GM12878 (cell line): ENCODE measurements at regions not wholly inside any gene's neighbourhood (a gene's known extent, or its start where the extent isn't known, plus 50 kb on each side); places are given as distances from the start of the nearest gene placed in this dataset.

Source experiments
- ATAC-seq: fragments of 200-7000 bp; cut with Tn5 transposase; 3 replicates; pipeline ENCODE4 v1.9.1; 2020; ENCODE audit warnings: mild to moderate bottlenecking, moderate library complexity
- BruUV-seq: library from RNA; stranded (reverse); fragments of 400-500 nt; replicated peaks from 2 replicates; lab custom pipeline; 2021; lab: Mats Ljungman, UMichigan
- CTCF ChIA-PET: fragments of 300-600 bp; sonication (Branson Sonifier 250); formaldehyde crosslinking; extraction: SDS; loops from one replicate; lab custom pipeline; 2021; ENCODE audit warnings: inconsistent platforms; lab: Yijun Ruan, JAX
- POLR2A ChIA-PET: fragments of 350-600 bp; formaldehyde crosslinking; extraction: SDS; loops from one replicate; lab custom pipeline; 2021; ENCODE audit warnings: inconsistent platforms; lab: Charles Lee
- RAD21 ChIA-PET: fragments of 300-600 bp; sonication (Branson Sonifier 250); formaldehyde crosslinking; loops from one replicate; lab custom pipeline; 2023; ENCODE audit warnings: antibody characterized with exemption; ENCODE audit not compliant: unreplicated experiment; lab: Charles Lee
- SMC1A ChIA-PET: fragments of 300-600 bp; sonication (Branson Sonifier 250); formaldehyde crosslinking; loops from one replicate; lab custom pipeline; 2023; ENCODE audit not compliant: unreplicated experiment, uncharacterized antibody; lab: Charles Lee
- DNase-seq: peaks from one replicate; pipeline ENCODE4 v3.0.0-alpha.2; 2011; ENCODE audit warnings: low read depth, low spot score
- FAIRE-seq: peaks from 3 replicates; lab custom pipeline; 2011; peaks lifted over from hg19 to GRCh38; lab: Jason Lieb, UNC
- H2AFZ ChIP-seq: 2 replicates; pipeline ENCODE4 v1.6.0; 2011; ENCODE audit warnings: low read depth, low read length, control low read depth; ENCODE audit not compliant: control insufficient read depth
- H3K27ac ChIP-seq: 2 replicates; pipeline ENCODE4 v1.5.1; 2011; ENCODE audit warnings: control low read depth; ENCODE audit not compliant: control insufficient read depth, insufficient read depth
- H3K27me3 ChIP-seq, 2 experiments: replicated peaks in 1 of 2; 2 replicates each; pipeline versions ENCODE4 v1.6.0 to v1.6.1; 2011; ENCODE audit warnings: low read length in 1 of 2; ENCODE audit not compliant: control insufficient read depth in 2 of 2, insufficient read depth in 2 of 2
- H3K36me3 ChIP-seq, 2 experiments: 2 replicates each; pipeline ENCODE4 v1.5.1; 2011; ENCODE audit warnings: low read length in 1 of 2; ENCODE audit not compliant: control insufficient read depth in 2 of 2, insufficient read depth in 2 of 2
- H3K4me1 ChIP-seq: 2 replicates; pipeline ENCODE4 v1.6.1; 2011; ENCODE audit warnings: mild to moderate bottlenecking, low read length, moderate library complexity, mixed read lengths; ENCODE audit not compliant: control insufficient read depth, insufficient read depth
- H3K4me2 ChIP-seq: 2 replicates; pipeline ENCODE4 v1.6.0; 2011; ENCODE audit warnings: control low read depth; ENCODE audit not compliant: control insufficient read depth, insufficient read depth
- H3K4me3 ChIP-seq: fragments of 200-600 bp; sonication (generic); 2 replicates; pipeline ENCODE4 v1.5.1; 2016
- H3K79me2 ChIP-seq: 2 replicates; pipeline ENCODE4 v1.6.0; 2011; ENCODE audit warnings: low read length; ENCODE audit not compliant: control insufficient read depth, insufficient read depth
- H3K9ac ChIP-seq: 2 replicates; pipeline ENCODE4 v1.8.0; 2011; ENCODE audit warnings: low read length, control low read depth, mixed read lengths; ENCODE audit not compliant: control insufficient read depth, insufficient read depth
- H3K9me3 ChIP-seq: replicated peaks from 3 replicates; pipeline ENCODE4 v1.5.1; 2011; ENCODE audit warnings: mild to moderate bottlenecking, low read length; ENCODE audit not compliant: control insufficient read depth, insufficient read depth
- H4K20me1 ChIP-seq: 2 replicates; pipeline ENCODE4 v1.6.0; 2011; ENCODE audit not compliant: control insufficient read depth, insufficient read depth
- CHD4 ChIP-seq: fragments of 200-600 bp; sonication (generic); IDR thresholded peaks from 2 replicates; pipeline ENCODE4 v1.6.1; 2016; ENCODE audit warnings: mild to moderate bottlenecking
- FOXM1 ChIP-seq: IDR thresholded peaks from 2 replicates; pipeline ENCODE4 v1.6.1; 2012; ENCODE audit warnings: low read depth, mild to moderate bottlenecking, inconsistent platforms, low read length, moderate library complexity
- KAT2A ChIP-seq: conservative IDR thresholded peaks from 2 replicates; pipeline ENCODE4 v1.6.1; 2011; ENCODE audit warnings: low read depth, low read length; ENCODE audit not compliant: control insufficient read depth
- KLF5 ChIP-seq: fragments of 450-650 bp; IDR thresholded peaks from 2 replicates; pipeline ENCODE4 v1.6.1; 2014; ENCODE audit warnings: mild to moderate bottlenecking; ENCODE audit not compliant: partially characterized antibody
- RAD51 ChIP-seq: fragments of 450-650 bp; IDR thresholded peaks from 2 replicates; pipeline ENCODE4 v1.6.1; 2016; ENCODE audit warnings: moderate library complexity, mild to moderate bottlenecking, inconsistent platforms
- SIN3A ChIP-seq: IDR thresholded peaks from 2 replicates; pipeline ENCODE4 v1.6.1; 2012; ENCODE audit warnings: low read depth, low read length, improper control_type of control experiment
- SP1 ChIP-seq: IDR thresholded peaks from one replicate; pipeline ENCODE4 v1.6.1; 2011; ENCODE audit warnings: low read depth, low read length
- TARDBP ChIP-seq: IDR thresholded peaks from 2 replicates; pipeline ENCODE4 v1.6.1; 2016; ENCODE audit warnings: borderline replicate concordance
- ZBED1 ChIP-seq: IDR thresholded peaks from 2 replicates; pipeline ENCODE4 v1.6.1; 2016; ENCODE audit warnings: borderline replicate concordance
- WGBS: methylation state at CpG from one replicate; pipeline ENCODE4 v1.1.6; 2016; ENCODE audit warnings: low lambda C conversion rate; ENCODE audit not compliant: insufficient replicate concordance, insufficient coverage; ENCODE audit errors: missing lambda C conversion rate; 5-methylcytosine and 5-hydroxymethylcytosine counted together
- in situ Hi-C: fragments of 300-500 bp; cut with MboI; formaldehyde crosslinking; loops from 9 replicates; pipeline ENCODE4 v1.14.3; 2018; ENCODE audit warnings: mixed read lengths
- intact Hi-C: fragments of 100-400 bp; cut with micrococcal nuclease; formaldehyde crosslinking; loops from one replicate; pipeline ENCODE4 v1.14.2; 2022; ENCODE audit not compliant: unreplicated experiment
- TF ChIP-seq, protein P1 (sequence below): fragments of 150-350 bp; IDR thresholded peaks from 2 replicates; pipeline ENCODE4 v1.6.1; 2014; ENCODE audit warnings: mild to moderate bottlenecking, low read depth, low read length
- TF ChIP-seq, protein P2 (sequence below): IDR thresholded peaks from 2 replicates; pipeline ENCODE4 v1.6.1; 2011; ENCODE audit warnings: borderline replicate concordance, low read depth, mild to moderate bottlenecking, moderate library complexity, low read length; ENCODE audit not compliant: insufficient read depth, poor library complexity, severe bottlenecking
- TF ChIP-seq, protein P3 (sequence below): fragments of 450-650 bp; IDR thresholded peaks from 2 replicates; pipeline ENCODE4 v1.6.1; 2017; ENCODE audit warnings: antibody characterized with exemption, mild to moderate bottlenecking, moderate library complexity
- TF ChIP-seq, protein P4 (sequence below): fragments of 450-650 bp; formaldehyde crosslinking; IDR thresholded peaks from 2 replicates; pipeline ENCODE4 v1.4.0; 2020; ENCODE audit warnings: mild to moderate bottlenecking, moderate library complexity

DNA sequence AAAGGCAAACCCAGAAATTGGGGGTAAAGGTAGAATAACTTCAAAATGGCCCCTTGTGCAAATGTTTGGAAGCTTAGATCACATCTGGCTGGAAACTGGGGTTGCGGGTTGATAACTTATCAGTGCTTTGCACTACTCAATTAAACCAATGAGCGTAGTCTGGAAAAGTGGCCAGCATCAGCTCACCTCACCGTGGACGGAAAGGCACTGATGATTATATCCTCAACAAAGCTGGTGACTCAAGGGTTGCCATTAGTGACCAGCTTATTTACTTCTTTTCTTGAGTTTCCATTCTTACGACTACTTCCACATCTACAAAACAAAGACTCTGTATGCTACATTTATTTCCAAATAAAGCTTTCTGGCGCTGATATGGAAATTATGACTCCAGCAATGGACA, 198.5 kb upstream of the HEY2 start:
- BruUV-seq: no TSS peak
- no peak overlapping the region for H3K4me3 ChIP-seq
- in situ Hi-C loops (no loop called here), intact Hi-C loops (no loop called here)
- no peaks in the 10 kb centered on the region for H4K20me1 ChIP-seq
- no peak overlapping the region for H3K27ac ChIP-seq
- no peaks in the 10 kb centered on the region for H3K79me2 ChIP-seq
- ATAC-seq (no peak), DNase-seq (no peak), FAIRE-seq (no peak)
- POLR2A ChIA-PET: interaction anchor here (0.5 kb wide), 1 partner anchor 111 kb away, joined by 8 read pairs; no protein-coding TSS in a partner anchor
- no peaks in the 10 kb centered on the region for H3K4me1 ChIP-seq
- CTCF ChIA-PET: interaction anchor here (0.9 to 1.5 kb wide), 2 partner anchors 10 to 150 kb away, joined by 3 read pairs; no protein-coding TSS in a partner anchor
- H3K27me3 ChIP-seq: no peaks in the 10 kb centered on the region
- H2AFZ ChIP-seq: no peak overlapping the region
- WGBS: 31% methylated on average over 6 of the region's 6 CpGs
- SMC1A ChIA-PET: no interaction called here
- H3K9me3 ChIP-seq: no peaks in the 10 kb centered on the region
- RAD21 ChIA-PET: no interaction called here
- H3K36me3 ChIP-seq: no peaks in the 10 kb centered on the region
- no peak overlapping the region for H3K9ac ChIP-seq
- no peak overlapping the region for H3K4me2 ChIP-seq
- TF ChIP-seq, protein P1, sequence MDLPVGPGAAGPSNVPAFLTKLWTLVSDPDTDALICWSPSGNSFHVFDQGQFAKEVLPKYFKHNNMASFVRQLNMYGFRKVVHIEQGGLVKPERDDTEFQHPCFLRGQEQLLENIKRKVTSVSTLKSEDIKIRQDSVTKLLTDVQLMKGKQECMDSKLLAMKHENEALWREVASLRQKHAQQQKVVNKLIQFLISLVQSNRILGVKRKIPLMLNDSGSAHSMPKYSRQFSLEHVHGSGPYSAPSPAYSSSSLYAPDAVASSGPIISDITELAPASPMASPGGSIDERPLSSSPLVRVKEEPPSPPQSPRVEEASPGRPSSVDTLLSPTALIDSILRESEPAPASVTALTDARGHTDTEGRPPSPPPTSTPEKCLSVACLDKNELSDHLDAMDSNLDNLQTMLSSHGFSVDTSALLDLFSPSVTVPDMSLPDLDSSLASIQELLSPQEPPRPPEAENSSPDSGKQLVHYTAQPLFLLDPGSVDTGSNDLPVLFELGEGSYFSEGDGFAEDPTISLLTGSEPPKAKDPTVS: no peak
- TF ChIP-seq TARDBP (no peak), FOXM1 (no peak), CHD4 (no peak), SP1 (no peak), KAT2A (no peak), KLF5 (no peak), ZBED1 (no peak), RAD51 (no peak), SIN3A (no peak)
- TF ChIP-seq, protein P2, sequence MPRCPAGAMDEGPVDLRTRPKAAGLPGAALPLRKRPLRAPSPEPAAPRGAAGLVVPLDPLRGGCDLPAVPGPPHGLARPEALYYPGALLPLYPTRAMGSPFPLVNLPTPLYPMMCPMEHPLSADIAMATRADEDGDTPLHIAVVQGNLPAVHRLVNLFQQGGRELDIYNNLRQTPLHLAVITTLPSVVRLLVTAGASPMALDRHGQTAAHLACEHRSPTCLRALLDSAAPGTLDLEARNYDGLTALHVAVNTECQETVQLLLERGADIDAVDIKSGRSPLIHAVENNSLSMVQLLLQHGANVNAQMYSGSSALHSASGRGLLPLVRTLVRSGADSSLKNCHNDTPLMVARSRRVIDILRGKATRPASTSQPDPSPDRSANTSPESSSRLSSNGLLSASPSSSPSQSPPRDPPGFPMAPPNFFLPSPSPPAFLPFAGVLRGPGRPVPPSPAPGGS: no peak
- TF ChIP-seq, protein P3, sequence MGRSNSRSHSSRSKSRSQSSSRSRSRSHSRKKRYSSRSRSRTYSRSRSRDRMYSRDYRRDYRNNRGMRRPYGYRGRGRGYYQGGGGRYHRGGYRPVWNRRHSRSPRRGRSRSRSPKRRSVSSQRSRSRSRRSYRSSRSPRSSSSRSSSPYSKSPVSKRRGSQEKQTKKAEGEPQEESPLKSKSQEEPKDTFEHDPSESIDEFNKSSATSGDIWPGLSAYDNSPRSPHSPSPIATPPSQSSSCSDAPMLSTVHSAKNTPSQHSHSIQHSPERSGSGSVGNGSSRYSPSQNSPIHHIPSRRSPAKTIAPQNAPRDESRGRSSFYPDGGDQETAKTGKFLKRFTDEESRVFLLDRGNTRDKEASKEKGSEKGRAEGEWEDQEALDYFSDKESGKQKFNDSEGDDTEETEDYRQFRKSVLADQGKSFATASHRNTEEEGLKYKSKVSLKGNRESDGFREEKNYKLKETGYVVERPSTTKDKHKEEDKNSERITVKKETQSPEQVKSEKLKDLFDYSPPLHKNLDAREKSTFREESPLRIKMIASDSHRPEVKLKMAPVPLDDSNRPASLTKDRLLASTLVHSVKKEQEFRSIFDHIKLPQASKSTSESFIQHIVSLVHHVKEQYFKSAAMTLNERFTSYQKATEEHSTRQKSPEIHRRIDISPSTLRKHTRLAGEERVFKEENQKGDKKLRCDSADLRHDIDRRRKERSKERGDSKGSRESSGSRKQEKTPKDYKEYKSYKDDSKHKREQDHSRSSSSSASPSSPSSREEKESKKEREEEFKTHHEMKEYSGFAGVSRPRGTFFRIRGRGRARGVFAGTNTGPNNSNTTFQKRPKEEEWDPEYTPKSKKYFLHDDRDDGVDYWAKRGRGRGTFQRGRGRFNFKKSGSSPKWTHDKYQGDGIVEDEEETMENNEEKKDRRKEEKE: no peak
- TF ChIP-seq, protein P4, sequence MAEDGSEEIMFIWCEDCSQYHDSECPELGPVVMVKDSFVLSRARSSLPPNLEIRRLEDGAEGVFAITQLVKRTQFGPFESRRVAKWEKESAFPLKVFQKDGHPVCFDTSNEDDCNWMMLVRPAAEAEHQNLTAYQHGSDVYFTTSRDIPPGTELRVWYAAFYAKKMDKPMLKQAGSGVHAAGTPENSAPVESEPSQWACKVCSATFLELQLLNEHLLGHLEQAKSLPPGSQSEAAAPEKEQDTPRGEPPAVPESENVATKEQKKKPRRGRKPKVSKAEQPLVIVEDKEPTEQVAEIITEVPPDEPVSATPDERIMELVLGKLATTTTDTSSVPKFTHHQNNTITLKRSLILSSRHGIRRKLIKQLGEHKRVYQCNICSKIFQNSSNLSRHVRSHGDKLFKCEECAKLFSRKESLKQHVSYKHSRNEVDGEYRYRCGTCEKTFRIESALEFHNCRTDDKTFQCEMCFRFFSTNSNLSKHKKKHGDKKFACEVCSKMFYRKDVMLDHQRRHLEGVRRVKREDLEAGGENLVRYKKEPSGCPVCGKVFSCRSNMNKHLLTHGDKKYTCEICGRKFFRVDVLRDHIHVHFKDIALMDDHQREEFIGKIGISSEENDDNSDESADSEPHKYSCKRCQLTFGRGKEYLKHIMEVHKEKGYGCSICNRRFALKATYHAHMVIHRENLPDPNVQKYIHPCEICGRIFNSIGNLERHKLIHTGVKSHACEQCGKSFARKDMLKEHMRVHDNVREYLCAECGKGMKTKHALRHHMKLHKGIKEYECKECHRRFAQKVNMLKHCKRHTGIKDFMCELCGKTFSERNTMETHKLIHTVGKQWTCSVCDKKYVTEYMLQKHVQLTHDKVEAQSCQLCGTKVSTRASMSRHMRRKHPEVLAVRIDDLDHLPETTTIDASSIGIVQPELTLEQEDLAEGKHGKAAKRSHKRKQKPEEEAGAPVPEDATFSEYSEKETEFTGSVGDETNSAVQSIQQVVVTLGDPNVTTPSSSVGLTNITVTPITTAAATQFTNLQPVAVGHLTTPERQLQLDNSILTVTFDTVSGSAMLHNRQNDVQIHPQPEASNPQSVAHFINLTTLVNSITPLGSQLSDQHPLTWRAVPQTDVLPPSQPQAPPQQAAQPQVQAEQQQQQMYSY (CRISPR knock-in tag): no peak
